C4-2B (cell line): ENCODE measurements at regions not wholly inside any gene's neighbourhood (a gene's known extent, or its start where the extent isn't known, plus 50 kb on each side); places are given as distances from the start of the nearest gene placed in this dataset.

Experiments
- CTCF ChIP-seq: fragments of 450-650 bp; conservative IDR thresholded peaks from 2 replicates; pipeline ENCODE4 v1.5.1; 2017; ENCODE audit warnings: mild to moderate bottlenecking
- ZFX ChIP-seq: fragments of 450-650 bp; IDR thresholded peaks from 2 replicates; pipeline ENCODE4 v1.6.1; 2017

- TF ChIP-seq CTCF, result no peak
- no peak for TF ChIP-seq ZFX
Measured at GRCh38 chr1:187630653-187631380, 802.1 kb downstream of the PLA2G4A start.
